GM19023 (cell line): ENCODE measurements at regions not wholly inside any gene's neighbourhood (a gene's known extent, or its start where the extent isn't known, plus 50 kb on each side); places are given as distances from the start of the nearest gene placed in this dataset.

Source experiments
- ATAC-seq: cut with Tn5 transposase; IDR thresholded peaks from one replicate; pipeline ENCODE4 v1.9.1; 2021; ENCODE audit warnings: mild to moderate bottlenecking, moderate library complexity; ENCODE audit not compliant: unreplicated experiment

DNA sequence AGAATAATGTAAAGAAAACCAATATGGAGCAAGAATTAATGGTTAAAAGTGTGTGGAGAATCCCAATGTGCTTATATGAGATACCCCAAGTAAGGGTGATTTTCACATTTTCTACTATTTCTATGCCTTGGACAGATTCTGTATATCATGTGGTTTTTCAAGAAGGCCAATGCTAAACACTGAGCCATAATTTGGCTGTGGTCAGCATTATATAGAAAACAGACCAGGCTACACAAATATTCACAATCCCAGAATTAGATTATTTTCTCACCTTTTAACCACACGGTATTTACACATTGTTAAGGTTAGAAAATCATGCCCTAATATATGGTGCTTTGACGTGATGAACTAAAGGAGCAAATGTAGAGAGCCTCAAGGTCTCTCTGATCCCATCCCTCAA, 277.4 kb upstream of the LRATD1 start:
- ATAC-seq: no peak

DNA sequence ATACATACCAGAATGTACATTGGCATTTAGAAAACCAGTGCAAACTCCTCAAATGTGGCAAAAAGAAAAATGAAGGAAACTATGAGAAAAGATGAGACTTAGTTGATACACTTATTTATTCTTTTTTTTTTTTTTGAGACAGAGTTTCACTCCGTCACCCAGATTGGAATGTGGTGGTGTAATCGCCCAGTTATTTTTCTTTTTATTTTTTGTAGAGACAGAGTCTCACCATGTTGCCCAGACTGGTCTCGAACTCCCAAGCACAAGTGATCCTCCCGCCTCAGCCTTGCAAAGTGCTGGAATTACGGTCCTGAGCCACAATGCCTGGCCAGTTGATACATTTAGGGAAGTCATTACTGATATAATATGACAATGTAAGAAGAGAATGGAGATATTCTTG, 274.2 kb upstream of the LRATD1 start:
- ATAC-seq: no peak

DNA sequence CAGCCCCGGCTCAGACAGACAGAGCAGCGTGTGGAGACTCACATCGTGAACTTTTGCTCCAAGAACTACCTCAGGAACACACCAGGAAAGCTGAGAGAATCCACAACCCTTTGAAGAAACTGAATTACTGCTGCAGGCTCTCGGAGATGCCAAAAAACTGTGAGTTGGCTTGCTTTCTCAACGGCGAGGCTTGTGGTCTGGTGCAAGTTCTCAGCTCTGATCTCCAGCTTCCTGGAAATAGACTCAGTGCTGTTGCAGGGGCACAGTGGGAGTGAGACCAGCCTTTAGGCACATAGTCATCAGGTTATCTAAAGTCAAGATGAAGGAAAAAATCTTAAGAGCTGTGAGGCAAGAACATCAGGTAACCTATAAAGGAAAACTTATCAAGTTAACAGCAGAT, 273.7 kb upstream of the LRATD1 start:
- ATAC-seq: no peak

DNA sequence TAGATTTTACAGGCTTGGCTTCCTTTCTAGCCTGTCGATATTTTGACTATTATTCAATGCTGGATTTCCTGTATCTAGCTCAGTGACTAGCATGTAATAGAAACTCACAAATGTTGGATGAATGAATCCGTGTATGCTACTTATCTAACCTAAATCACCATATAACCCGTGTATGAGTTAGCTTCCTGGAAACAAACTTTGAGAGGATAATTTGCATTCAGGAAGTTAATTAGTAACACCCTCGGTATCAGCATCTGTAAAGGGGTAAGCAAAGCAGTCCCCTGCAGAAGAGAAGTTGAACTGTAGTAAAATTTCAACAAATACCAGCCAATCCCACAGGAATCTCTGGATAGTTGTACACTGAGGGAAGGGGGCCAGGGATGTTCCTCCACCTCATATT, 269.4 kb upstream of the LRATD1 start:
- ATAC-seq: no peak

DNA sequence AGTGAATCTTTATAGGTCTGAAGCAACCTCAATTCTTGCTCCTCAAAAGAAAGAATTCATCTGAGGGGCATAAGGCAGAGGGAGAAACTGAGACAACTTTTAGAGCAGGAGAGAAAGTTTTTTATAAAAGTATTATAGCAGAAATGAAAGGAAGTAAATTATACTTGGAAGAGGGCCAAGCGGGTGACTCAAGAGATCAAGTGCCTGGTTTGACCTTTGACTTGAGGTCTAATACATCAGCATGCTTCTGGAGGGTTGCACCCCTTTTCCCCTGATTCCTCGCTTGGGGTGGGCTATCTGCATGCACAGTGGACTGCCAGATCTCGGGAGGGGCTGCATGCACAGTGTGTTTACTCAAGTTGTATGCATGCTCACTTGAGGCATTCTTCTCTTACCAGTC, 268.5 kb upstream of the LRATD1 start:
- no peak for ATAC-seq

DNA sequence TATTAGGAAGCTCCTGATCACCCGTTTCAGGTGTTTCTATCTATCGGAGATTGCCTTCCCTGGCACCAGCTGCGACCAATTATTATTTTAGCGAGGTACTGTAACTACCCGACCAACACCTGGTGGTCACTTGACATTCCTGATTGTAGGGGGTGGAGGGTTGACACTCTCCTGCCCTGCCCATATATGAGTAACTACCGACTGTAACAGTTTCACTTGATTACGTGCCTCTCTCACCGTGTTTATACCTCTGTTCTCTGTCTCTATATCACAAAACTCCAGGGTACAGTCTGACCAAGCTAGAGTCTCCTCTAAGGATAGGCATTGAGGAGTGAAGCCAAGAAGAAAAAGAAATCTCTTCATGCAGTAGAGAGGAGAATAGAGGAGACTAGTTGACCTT, 268.0 kb upstream of the LRATD1 start:
- ATAC-seq: no peak

DNA sequence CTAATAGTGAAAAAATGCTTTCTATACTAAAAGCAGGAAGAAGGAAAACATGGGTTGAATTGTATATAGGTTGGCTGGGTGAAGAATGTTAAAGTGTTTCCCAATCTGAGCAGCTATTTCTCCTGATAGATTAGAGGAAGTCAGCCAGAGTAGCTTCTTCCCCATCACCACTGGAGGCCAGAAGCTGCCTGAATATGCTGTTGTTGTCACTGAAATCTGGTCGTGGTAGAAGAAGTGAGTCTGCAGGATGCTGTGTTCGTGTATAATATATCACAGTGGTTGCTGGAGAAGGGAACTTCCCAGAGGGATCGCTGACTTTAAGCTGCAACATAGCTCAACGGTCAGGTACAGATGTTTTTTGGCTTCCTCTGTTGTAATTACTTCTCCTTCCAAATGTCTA, 247.5 kb upstream of the LRATD1 start:
- no peak for ATAC-seq

DNA sequence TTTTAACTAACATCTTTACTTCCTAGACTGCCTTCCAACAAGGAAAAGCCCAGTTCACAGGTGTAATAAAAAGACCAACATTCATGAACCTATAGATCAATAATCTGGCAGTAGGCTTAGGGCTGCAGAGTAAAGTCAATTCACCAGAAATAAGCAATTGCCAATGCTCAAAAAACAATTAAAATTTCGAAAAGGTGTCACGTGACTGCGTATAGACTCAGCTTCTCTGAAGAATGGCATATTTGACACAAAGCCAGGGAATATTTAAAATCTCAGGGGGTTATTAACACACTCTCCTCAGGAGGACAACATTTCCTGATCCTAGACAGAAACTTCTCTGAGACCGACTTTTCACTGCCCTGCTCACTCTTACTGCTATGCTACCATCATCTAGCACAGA, 245.2 kb upstream of the LRATD1 start:
- no peak for ATAC-seq

DNA sequence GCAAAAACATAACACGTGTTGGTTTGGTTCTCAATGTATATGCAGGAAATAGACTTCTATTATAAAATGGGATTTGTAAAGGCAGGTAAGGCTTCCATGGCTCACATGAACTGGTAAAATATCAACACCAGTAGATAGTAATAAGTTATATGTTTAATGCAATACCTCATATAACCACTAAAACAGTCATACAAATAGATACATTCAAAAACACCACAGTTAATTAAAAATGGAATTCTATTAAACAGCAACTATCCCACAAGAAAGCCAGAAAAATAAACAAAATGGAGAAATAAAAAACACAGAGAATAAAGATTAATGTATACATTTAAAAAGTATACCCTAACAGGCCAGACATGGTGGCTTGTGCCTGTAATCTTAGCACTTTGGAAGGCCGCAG, 243.8 kb upstream of the LRATD1 start:
- no peak for ATAC-seq

DNA sequence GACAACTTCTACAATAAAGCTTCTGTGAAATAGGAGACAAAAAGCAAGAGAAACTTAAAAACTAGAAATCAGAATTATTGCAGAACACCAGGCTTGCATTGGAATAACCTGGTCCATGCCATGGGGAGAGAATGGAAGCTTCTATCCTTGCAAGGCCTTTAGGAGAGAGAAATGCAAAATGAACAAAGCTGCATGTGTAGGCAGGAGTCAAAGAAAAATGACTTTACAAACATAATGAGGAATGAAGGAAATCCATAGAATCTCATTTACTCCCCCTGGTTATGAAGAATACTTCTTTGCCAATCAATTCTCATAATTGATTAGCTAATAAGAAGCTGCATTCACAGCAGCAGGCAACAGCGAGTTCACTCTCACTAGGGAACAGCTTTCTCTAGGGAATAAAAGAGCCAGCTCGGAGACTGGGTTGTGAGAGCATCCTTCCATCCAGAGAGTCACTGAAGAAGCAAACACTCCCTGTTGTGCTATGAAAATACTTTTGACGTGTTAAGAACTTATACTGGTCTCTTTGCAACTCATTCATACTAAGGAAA, 235.9 kb upstream of the LRATD1 start:
- no peak for ATAC-seq

DNA sequence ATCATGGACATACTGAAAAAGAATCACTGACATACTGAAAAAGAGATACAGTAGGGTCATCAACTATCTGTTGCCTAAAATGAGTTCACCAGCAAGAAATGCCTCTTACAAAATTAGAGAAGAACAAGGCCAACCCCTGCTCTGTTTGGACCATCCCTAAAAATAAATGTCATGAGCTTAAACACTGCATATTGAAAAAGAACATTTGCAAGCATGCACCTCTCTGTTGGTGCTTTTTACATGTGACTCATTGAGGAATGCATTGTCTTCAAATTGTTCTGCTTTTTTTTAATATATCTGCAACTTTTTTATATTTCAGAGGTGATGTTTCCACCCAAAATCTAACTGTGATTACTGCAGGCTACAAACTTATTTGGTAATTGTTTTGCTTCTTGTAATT, 233.9 kb upstream of the LRATD1 start:
- no peak for ATAC-seq

DNA sequence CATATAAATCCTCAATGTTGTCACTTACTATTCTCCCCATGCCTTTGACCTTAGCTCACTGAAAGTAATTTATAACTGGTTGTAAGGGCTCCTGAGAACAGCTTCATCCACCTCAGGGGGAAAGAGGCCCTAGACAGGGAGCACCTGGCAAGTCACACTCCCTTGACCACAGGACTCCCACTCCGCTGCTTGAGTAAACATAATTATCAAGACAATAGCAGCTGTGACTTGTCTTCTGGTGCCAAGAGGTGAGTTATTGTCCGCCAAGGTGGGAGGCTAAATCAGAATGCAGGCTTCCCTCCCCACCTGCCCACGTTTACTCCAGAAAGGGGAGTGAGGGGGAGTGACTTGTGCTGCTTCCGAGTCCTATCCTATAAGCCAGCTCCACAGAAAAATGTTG, 230.6 kb upstream of the LRATD1 start:
- ATAC-seq: no peak

DNA sequence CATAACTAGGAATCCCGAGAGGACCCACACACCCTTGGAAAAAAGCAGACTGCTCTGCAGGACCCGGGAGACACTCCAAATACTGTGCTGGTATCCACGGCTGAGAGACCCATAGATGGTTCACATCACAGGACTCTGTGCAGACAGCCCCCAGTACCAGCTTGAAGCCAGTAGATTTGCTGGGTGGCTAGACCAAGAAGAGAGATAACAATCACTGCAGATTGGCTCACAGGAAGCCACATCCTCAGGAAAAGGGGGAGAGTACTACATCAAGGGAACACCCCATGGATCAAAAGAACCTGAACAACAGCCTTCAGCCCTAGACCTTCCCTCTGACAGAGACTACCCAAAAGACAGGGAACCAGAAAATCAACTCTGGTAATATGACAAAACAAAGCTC, 223.8 kb upstream of the LRATD1 start:
- no peak for ATAC-seq

DNA sequence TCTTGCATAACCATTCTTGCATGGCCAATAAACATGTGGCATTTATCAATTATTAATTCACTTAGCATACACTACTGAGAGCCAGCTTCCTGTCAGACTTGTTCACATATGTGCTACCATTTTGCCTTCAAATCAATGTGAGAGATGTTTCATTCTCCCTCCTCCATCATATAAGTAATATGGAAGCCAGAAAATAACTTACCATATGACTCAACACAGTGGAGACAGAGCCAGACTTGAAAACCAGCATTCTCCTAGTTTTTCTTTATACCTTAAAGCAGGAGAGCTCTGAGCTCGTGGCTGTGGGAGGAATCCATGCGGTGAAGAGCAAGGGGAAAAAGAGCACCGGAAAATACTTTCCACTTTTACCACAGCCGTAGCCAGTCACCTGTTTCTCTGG, 215.0 kb upstream of the LRATD1 start:
- ATAC-seq: no peak

DNA sequence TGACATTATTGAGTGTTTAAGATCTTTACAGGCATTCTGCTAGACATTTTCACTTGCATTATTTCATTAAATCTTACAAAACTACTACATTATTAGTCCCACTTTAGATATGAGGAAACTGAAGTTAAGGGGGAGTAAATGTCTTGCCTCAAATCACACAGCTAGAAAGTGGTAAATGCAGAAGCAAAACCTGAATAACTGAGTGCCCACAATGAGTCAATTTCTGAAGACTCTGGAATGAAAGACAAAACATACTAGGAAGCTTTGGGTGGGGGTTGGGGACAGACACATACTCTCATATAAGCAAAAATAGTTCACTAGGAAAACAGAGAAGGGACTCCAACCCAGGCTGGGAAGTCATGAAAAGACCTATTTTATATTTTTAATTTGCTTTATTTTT, 214.4 kb upstream of the LRATD1 start:
- ATAC-seq: no peak

DNA sequence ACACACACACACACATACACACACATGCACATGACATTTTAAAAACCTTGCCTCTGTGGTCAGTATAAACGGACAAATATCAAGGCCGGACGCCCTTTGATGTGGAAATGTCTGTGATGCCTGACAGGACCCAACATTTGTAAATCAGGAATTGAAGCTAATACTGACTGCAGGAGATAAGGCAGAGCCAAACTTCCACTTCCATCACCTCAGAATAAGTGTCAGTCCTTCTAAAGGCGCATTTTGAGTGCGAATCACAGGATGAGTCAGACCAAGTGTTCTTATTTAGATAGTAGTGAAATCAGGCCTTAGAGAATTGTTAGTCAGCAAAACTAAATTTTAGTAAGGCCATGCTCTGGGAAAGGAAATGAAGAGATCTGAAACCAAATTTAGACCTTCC, 211.7 kb upstream of the LRATD1 start:
- ATAC-seq: no peak

DNA sequence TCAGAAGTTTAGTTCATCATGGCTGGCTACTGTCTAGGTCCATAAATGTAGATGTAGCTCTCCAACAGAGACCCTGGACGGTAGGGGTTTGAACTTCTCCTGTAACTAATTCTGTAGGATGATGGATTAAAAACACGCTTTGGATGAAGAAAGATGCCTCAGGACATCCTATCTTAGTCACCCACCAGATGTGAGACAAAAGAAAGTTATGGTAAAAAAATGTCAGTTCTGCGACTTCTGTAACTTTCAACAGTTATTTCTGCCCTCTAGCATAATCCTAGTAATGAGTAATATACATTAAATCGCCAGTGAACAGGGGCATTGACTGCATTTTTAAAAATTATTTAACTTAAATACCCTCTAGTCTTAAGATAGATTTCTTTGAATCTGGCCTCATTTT, 210.1 kb upstream of the LRATD1 start:
- ATAC-seq: no peak

DNA sequence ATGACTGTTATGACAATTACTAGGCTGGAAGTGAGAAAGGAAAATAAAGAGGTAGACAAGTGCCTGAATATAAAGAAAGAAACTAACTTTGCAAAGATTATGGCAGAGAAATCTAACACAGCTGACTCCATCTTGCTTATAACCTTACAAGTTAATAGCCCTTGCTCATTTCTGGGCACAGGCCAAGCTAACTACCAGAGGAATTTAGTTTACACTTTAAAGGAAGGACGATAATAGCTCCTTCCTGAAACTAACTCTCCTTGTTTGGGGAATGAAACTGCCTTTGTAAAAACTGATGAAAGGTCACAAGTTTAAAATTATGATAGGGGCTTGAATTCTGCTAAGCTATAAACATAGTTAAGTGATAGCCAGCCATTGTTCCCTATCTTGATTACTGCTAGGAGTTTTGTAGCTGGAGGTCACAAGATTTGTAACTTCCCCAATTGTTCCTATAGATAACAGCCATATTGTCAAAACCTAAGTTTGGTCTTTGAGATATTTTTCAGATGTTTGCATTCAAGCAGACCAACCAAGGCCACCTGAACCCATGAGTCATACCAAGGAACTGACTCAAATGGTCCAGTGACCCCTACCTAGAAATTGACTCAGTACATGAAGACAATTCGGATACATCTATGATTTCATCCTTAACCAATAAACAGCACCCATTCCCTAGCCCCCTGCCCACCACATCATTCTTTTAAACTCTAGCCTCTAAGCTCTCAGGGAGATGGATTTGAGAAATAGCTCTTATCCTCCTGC, 209.2 kb upstream of the LRATD1 start:
- ATAC-seq: no peak

DNA sequence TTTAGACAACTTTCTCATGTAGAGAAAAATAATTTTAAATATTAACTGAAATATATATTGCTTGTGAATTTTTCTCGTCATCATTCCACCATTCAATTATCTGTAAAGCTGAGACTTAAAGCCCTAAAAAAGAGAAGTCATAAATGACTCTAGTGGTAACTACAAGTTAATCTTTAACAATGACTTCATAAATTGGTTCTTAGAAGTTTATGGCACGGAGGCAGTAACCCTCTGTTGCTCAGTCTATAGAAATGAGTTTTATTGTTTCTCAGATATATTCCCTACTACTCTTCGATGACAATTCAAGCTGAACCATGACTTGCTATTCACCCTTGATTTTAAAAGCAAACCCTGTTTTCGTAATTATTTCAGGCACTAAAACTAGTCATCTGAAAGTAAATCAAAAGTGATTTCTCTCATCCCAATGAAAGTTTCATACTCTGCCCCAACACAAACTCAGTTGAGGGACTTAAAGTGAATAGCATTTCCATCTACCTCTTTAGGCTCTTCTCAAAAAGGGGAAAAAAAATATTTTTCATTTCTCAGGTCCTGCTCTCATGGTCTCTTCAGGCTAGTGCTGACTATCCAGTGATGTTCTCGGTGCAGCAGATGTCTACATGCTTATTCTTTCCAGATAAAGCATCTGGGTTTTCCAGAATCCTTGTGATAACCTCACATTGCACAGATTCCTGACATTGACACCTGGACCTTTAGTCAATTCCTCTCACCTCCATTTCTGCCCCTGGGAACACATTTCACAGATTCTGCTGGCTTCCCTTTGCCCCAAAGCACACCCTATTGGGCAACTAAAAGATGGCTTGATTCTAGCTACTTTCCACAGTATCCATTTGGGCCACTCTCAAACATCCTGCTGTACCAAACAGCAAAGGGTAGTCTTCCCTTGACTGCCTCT, 207.8 kb upstream of the LRATD1 start:
- no peak for ATAC-seq

DNA sequence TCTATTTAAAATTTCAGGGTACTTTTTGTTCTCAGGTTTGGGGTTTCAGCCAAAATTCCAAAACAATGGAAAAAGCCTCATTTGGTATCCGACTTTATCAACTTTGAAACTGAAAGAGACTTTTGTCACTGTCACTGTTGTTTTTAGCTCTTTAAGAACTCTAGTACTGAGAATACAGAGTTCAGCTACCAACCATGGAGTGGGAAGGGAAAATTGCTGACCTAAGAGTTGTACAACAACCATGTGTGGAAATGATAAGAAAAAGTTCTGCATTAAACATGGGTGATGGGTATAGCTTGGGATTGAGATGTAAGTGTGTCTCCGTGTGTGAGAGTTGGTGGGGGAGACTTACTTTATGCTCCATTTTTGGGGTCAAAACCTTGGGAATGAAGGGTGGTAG, 206.6 kb upstream of the LRATD1 start:
- no peak for ATAC-seq

DNA sequence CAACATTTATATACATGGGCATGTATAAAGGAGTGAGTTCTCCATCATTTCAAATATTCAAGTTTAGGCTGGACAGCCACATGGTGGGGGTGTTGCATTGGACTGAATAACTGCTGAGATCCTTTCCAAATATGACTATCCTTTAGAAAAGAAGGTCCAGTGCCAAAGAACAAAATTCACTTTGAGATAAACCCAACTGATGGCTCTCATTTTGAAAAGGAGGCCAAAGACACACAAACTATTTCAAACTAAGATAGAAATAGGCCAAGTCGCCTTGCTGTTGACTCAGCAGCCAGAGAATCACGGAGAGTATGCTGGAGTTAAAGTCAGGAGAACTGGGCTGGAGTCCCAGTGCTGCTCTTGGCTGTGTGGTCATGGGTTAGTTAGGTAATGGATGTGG, 204.5 kb upstream of the LRATD1 start:
- ATAC-seq: no peak

DNA sequence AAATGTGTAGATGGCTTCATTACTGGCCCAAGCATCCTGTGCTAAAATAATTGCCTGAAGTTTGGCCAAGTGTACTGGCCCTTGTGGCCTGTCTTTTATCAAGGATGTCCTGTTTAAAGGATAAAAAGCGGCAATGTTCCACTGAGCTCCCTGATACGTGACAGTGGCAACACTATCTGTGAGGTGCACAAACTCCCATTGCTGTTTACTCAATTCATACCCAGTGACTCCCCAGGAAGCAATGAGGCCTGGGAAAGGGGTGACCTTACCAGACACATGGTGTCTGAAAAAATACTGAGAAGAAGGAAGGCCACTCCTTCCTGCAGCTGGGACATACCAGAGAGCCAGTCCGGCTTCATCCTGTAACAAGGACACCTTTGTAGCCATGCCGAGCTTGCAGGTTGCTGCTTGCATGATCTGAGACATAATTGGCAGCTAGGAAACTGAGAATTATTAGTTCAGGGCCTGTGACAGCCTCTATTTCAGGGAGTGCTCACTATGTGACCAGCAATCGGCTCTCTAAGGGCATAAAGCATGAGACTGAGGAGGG, 198.5 kb upstream of the LRATD1 start:
- ATAC-seq: no peak
